Lower lobe of right lung (tissue), 2 donors: ENCODE measurements at regions not wholly inside any gene's neighbourhood (a gene's known extent, or its start where the extent isn't known, plus 50 kb on each side); places are given as distances from the start of the nearest gene placed in this dataset.

Source experiments
- ATAC-seq, 2 donors: fragments of 200-7000 bp; cut with Tn5 transposase; one replicate each; pipeline ENCODE4 v1.9.1; 2020 to 2022; ENCODE audit warnings: mild to moderate bottlenecking in 2 of 2, moderate library complexity in 2 of 2
- DNase-seq: peaks from one replicate; pipeline ENCODE4 v3.0.0-alpha.2; 2020
- H3K27ac ChIP-seq: fragments of 200-600 bp; one replicate; pipeline ENCODE4 v1.8.0; 2022
- H3K27me3 ChIP-seq: fragments of 200-600 bp; one replicate; pipeline ENCODE4 v1.8.0; 2022; ENCODE audit warnings: low read depth
- H3K36me3 ChIP-seq: fragments of 200-600 bp; one replicate; pipeline ENCODE4 v1.8.0; 2022; ENCODE audit warnings: mild to moderate bottlenecking
- H3K4me1 ChIP-seq: fragments of 200-600 bp; one replicate; pipeline ENCODE4 v1.8.0; 2022
- H3K4me3 ChIP-seq: fragments of 200-600 bp; one replicate; pipeline ENCODE4 v1.8.0; 2022; ENCODE audit warnings: mild to moderate bottlenecking
- H3K9me3 ChIP-seq: fragments of 200-600 bp; one replicate; pipeline ENCODE4 v1.8.0; 2022
- intact Hi-C: fragments of 100-400 bp; cut with DNase I; formaldehyde crosslinking; loops from one replicate; pipeline ENCODE4 v1.11.0; 2022
- TF ChIP-seq, protein P1 (sequence below): fragments of 200-600 bp; IDR thresholded peaks from one replicate; pipeline ENCODE4 v1.8.0; 2022; ENCODE audit warnings: antibody characterized with exemption, mild to moderate bottlenecking
- donor health status: DM: no; HTN: yes; CAD: no; lungs with severe emphysema.

DNA sequence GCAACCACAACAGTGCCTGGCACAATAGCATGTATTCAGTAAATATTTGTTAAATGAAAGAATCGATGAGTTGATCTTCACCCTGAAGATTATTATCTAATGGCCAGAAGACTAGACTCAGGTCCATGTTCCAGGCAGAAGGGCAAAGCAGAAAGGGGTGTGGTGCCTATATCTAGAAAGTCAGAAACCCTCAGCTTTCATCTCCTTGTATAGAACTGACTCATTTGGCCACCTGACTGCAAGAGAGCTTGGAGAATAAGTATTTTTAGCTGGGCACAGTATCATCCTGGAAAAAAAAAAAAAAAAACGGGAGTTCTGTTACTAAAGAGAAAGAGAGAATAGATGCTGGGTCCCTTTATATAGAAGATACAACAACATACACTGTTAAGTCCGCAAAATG, 69.7 kb upstream of the SPRED1 start:
- intact Hi-C loops: no loop called here
- no peaks in the 10 kb centered on the region for H3K27me3 ChIP-seq
- no peaks in the 10 kb centered on the region for H3K9me3 ChIP-seq
- no peak overlapping the region for H3K4me3 ChIP-seq
- H3K27ac ChIP-seq: no peak overlapping the region
- DNase-seq: no peak
- TF ChIP-seq, protein P1, sequence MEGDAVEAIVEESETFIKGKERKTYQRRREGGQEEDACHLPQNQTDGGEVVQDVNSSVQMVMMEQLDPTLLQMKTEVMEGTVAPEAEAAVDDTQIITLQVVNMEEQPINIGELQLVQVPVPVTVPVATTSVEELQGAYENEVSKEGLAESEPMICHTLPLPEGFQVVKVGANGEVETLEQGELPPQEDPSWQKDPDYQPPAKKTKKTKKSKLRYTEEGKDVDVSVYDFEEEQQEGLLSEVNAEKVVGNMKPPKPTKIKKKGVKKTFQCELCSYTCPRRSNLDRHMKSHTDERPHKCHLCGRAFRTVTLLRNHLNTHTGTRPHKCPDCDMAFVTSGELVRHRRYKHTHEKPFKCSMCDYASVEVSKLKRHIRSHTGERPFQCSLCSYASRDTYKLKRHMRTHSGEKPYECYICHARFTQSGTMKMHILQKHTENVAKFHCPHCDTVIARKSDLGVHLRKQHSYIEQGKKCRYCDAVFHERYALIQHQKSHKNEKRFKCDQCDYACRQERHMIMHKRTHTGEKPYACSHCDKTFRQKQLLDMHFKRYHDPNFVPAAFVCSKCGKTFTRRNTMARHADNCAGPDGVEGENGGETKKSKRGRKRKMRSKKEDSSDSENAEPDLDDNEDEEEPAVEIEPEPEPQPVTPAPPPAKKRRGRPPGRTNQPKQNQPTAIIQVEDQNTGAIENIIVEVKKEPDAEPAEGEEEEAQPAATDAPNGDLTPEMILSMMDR: no peak
- no peaks in the 10 kb centered on the region for H3K36me3 ChIP-seq
- no peak for ATAC-seq
- no peaks in the 10 kb centered on the region for H3K4me1 ChIP-seq

DNA sequence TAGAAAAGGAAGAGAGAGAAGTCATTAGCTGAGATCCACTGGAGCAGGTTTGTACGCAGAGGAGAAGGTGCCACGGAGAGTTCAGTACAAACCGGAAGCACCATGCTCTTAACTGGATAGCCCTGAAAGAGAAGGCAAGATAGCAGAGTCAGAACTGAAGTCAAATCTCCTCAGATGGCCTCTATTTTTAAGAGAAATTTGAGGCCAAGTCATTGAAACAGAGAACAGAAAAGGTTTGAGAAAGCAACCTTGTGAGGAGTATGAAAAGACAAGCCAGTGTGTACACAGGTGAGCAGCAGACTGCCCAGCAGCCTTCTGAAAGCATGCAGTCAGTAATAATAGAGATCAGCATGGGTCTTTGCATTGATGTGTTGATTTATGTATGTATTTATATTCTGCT, 66.1 kb upstream of the SPRED1 start:
- Histone ChIP-seq H3K9me3 (no peaks in the 10 kb centered on the region), H3K4me1 (no peaks in the 10 kb centered on the region), H3K4me3 (no peak overlapping the region), H3K27me3 (no peaks in the 10 kb centered on the region), H3K27ac (no peak overlapping the region), H3K36me3 (no peaks in the 10 kb centered on the region)
- DNase-seq: no peak
- no peak for ATAC-seq
- intact Hi-C loops: no loop called here
- TF ChIP-seq, protein P1: no peak

DNA sequence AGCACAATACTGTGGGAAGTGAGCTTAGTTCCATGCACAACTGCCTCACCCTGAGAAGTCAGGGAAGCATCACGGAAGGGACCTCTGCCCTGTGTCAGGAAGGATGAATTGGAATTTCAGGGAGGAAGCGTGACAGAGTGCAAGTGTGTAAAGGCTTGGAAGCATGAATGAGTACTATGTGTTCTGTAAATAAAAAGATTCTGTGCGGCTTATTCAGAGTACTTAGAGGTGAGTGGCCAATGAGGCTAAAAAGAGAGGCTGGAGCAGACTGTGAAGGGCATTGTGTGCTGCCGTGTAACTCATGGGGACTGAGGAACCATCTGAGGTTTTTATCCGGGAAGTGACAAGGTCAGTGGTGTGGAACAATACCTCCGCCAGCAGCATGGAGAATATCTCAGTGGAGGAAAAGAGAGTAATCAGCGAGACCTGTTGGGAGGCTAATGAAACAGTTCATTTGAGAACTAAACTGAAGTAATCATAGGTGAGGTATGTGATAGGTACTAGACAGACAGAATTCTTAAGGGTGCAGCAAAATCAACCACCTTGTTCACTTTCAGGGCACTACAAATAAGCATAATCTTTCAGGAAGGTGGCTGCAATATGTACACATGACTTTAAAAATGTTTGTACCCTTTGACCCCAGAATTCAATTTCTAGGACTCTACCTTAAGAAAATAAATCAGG, 64.9 kb upstream of the SPRED1 start:
- TF ChIP-seq, protein P1: no peak
- ATAC-seq (peak; percentile 87 to 91), DNase-seq (no peak)
- no peaks in the 10 kb centered on the region for H3K9me3 ChIP-seq
- peak overlapping the region; percentile 42 for H3K27ac ChIP-seq
- no peak overlapping the region for H3K4me3 ChIP-seq
- intact Hi-C loops: no loop called here
- H3K4me1 ChIP-seq: no peaks in the 10 kb centered on the region
- H3K36me3 ChIP-seq: no peaks in the 10 kb centered on the region
- H3K27me3 ChIP-seq: no peaks in the 10 kb centered on the region

DNA sequence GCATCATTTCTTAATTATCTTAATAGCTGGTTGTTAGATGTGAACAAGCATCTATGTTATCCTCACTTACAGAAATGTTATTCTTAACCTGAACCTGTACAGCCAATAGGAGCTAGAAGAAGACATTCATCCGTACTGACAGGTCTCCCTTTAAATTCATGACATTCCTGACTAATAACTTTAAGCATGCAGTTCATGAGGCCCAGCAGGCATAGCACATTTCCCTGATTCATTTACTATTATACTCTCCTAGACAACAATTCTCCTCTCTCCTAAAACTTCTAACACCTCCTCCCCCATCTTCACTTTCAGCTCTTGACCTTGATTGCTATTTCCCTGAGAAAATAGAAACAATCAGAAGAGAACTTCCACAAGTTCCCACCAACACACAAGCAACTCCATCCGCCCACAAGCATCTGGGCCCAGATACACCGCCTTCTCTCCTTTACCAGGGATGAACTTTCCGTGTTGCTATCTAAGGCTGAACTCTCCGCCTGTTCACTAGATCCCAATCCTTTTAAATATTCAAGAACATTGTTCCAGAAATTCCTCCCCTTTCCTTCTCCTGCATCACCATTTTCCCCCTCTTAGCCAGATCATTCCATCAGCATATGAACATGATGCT, 62.9 kb upstream of the SPRED1 start:
- H3K9me3 ChIP-seq: no peaks in the 10 kb centered on the region
- no peak overlapping the region for H3K27ac ChIP-seq
- H3K36me3 ChIP-seq: no peaks in the 10 kb centered on the region
- no peak for DNase-seq
- no peaks in the 10 kb centered on the region for H3K27me3 ChIP-seq
- H3K4me1 ChIP-seq: no peaks in the 10 kb centered on the region
- intact Hi-C loops: no loop called here
- H3K4me3 ChIP-seq: no peak overlapping the region
- TF ChIP-seq, protein P1: no peak
- no peak for ATAC-seq

DNA sequence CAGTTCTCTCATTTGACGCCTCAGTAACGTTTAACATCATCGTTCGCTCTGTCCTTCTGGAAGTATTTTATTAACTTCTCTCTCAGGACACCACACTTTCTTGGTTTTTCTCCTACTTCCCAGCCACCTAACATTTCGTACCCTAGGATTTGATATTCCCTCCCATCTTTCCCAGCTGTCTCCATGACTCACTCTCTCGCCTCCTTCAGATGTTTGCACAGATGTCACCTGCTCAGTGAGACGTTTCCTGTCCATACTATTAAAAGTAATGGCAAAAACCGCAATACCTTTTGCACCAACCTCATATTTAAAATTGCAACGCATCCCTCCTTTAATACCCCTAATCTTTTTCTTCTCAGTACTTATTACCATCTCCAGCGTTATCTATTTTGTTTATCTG, 62.1 kb upstream of the SPRED1 start:
- Histone ChIP-seq H3K36me3 (no peaks in the 10 kb centered on the region), H3K9me3 (no peaks in the 10 kb centered on the region), H3K4me1 (no peaks in the 10 kb centered on the region), H3K27ac (no peak overlapping the region), H3K27me3 (no peaks in the 10 kb centered on the region), H3K4me3 (no peak overlapping the region)
- ATAC-seq (no peak), DNase-seq (no peak)
- intact Hi-C loops: no loop called here
- TF ChIP-seq, protein P1: no peak
